Activated naive CD4-positive, alpha-beta T cell treated with anti-CD3 and anti-CD28 coated beads, Interleukin-2, amount 50 U/mL, for 24 hours (primary cell): ENCODE measurements at regions not wholly inside any gene's neighbourhood (a gene's known extent, or its start where the extent isn't known, plus 50 kb on each side); places are given as distances from the start of the nearest gene placed in this dataset.

Experiments used
- H3K27ac Mint-ChIP-seq: one replicate; pipeline ENCODE4 v1.8.0; 2021; ENCODE audit warnings: mild to moderate bottlenecking, mixed read lengths
- H3K27me3 Mint-ChIP-seq: one replicate; pipeline ENCODE4 v1.8.0; 2021; ENCODE audit warnings: mixed read lengths
- H3K36me3 Mint-ChIP-seq: one replicate; pipeline ENCODE4 v1.8.0; 2021; ENCODE audit warnings: mixed read lengths
- H3K4me1 Mint-ChIP-seq: one replicate; pipeline ENCODE4 v1.8.0; 2021; ENCODE audit warnings: mixed read lengths
- H3K4me3 Mint-ChIP-seq: one replicate; pipeline ENCODE4 v1.8.0; 2021; ENCODE audit warnings: mild to moderate bottlenecking, mixed read lengths
- H3K9me3 Mint-ChIP-seq: one replicate; pipeline ENCODE4 v1.8.0; 2021; ENCODE audit warnings: mixed read lengths

GRCh38 chr1:82042306-82043060 lies 241.7 kb downstream of the ADGRL2 start:
- Mint-ChIP-seq H3K36me3 (no peaks in the 10 kb centered on the region), H3K27ac (no peak overlapping the region), H3K9me3 (peaks cover 4% of the 10 kb centered on the region), H3K4me1 (no peaks in the 10 kb centered on the region), H3K27me3 (peaks cover 19% of the 10 kb centered on the region), H3K4me3 (no peak overlapping the region)
